ENCODE measurements at regions not wholly inside any gene's neighbourhood (a gene's known extent, or its start where the extent isn't known, plus 50 kb on each side); places are given as distances from the start of the nearest gene placed in this dataset.

- Histone ChIP-seq H3K9me3 (ENCODE audit: low read depth) (no peaks in the 10 kb centered on the region), H3K79me2 (no peaks in the 10 kb centered on the region), H3K27me3 (no peaks in the 10 kb centered on the region), H3K4me2 (no peak overlapping the region), H4K20me1 (ENCODE audit: insufficient read depth, poor library complexity, severe bottlenecking) (no peaks in the 10 kb centered on the region), H3K9me2 (replicated peaks; ENCODE audit: insufficient read depth) (no peaks in the 10 kb centered on the region), H3K4me1 (ENCODE audit: insufficient read depth) (no peaks in the 10 kb centered on the region), H3K27ac (no peak overlapping the region), H3K4me3 (no peak overlapping the region), H2AFZ (no peak overlapping the region), H3K36me3 (replicated peaks; ENCODE audit: insufficient read depth, low read depth) (no peaks in the 10 kb centered on the region)
- no peak for TF ChIP-seq EZH2phosphoT487 (IDR thresholded peaks at IDR 0.05; ENCODE audit: low read depth, severe bottlenecking, unreplicated experiment)
- WGBS (ENCODE audit: low lambda C conversion rate, missing lambda C conversion rate): 97% methylated on average over 1 of the region's 1 CpG
- no peak for DNase-seq (ENCODE audit: low spot score)
Measured at GRCh38 chr10:80890146-80890545, 352.4 kb downstream of the SH2D4B start.

DNA sequence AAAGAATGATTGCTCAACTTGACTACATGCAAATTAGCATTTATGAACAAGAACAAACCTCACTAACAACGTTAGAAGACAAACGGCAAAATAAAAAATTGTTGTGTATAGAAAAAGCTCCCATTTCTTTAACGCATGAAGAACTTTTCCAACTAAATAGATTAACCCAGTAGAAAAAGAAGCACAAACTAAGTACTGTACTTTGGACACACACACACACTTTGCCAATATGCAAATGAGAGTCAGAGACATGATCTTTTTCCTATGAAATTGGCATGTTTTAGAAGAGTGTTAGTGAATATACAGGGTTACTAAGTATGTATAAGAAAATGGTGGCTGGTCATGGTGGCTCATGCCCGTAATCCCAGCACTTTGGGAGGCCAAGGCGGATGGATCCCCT, 355.6 kb downstream of the SH2D4B start:
- Histone ChIP-seq H3K36me3 (replicated peaks; ENCODE audit: insufficient read depth, low read depth) (no peaks in the 10 kb centered on the region), H2AFZ (no peak overlapping the region), H3K27me3 (no peaks in the 10 kb centered on the region), H3K4me3 (no peak overlapping the region), H4K20me1 (ENCODE audit: insufficient read depth, poor library complexity, severe bottlenecking) (no peaks in the 10 kb centered on the region), H3K27ac (no peak overlapping the region), H3K4me1 (ENCODE audit: insufficient read depth) (no peaks in the 10 kb centered on the region), H3K9me3 (ENCODE audit: low read depth) (no peaks in the 10 kb centered on the region), H3K79me2 (no peaks in the 10 kb centered on the region), H3K4me2 (no peak overlapping the region), H3K9me2 (replicated peaks; ENCODE audit: insufficient read depth) (no peaks in the 10 kb centered on the region)
- no peak for TF ChIP-seq EZH2 (IDR thresholded peaks at IDR 0.05; ENCODE audit: borderline replicate concordance)
- TF ChIP-seq, protein P1, sequence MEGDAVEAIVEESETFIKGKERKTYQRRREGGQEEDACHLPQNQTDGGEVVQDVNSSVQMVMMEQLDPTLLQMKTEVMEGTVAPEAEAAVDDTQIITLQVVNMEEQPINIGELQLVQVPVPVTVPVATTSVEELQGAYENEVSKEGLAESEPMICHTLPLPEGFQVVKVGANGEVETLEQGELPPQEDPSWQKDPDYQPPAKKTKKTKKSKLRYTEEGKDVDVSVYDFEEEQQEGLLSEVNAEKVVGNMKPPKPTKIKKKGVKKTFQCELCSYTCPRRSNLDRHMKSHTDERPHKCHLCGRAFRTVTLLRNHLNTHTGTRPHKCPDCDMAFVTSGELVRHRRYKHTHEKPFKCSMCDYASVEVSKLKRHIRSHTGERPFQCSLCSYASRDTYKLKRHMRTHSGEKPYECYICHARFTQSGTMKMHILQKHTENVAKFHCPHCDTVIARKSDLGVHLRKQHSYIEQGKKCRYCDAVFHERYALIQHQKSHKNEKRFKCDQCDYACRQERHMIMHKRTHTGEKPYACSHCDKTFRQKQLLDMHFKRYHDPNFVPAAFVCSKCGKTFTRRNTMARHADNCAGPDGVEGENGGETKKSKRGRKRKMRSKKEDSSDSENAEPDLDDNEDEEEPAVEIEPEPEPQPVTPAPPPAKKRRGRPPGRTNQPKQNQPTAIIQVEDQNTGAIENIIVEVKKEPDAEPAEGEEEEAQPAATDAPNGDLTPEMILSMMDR (IDR thresholded peaks at IDR 0.05; ENCODE audit: poor library complexity): no peak
- TF ChIP-seq EZH2phosphoT487 (IDR thresholded peaks at IDR 0.05; ENCODE audit: low read depth, severe bottlenecking, unreplicated experiment): no peak
- WGBS (ENCODE audit: low lambda C conversion rate, missing lambda C conversion rate): 94% methylated on average over 5 of the region's 5 CpGs
- no peak for DNase-seq (ENCODE audit: low spot score)

- no peak overlapping the region for H3K27ac ChIP-seq
- H3K79me2 ChIP-seq: no peaks in the 10 kb centered on the region
- no peaks in the 10 kb centered on the region for H3K9me3 ChIP-seq (ENCODE audit: low read depth)
- H3K4me2 ChIP-seq: no peak overlapping the region
- H3K9me2 ChIP-seq (replicated peaks; ENCODE audit: insufficient read depth): no peaks in the 10 kb centered on the region
- WGBS (ENCODE audit: low lambda C conversion rate, missing lambda C conversion rate): 42% methylated on average over 3 of the region's 3 CpGs
- no peaks in the 10 kb centered on the region for H3K36me3 ChIP-seq (replicated peaks; ENCODE audit: insufficient read depth, low read depth)
- no peak overlapping the region for H3K4me3 ChIP-seq
- no peaks in the 10 kb centered on the region for H3K4me1 ChIP-seq (ENCODE audit: insufficient read depth)
- no peaks in the 10 kb centered on the region for H4K20me1 ChIP-seq (ENCODE audit: insufficient read depth, poor library complexity, severe bottlenecking)
- no peaks in the 10 kb centered on the region for H3K27me3 ChIP-seq
- no peak overlapping the region for H2AFZ ChIP-seq
- no peak for TF ChIP-seq EZH2phosphoT487 (IDR thresholded peaks at IDR 0.05; ENCODE audit: low read depth, severe bottlenecking, unreplicated experiment)
- no peak for TF ChIP-seq EZH2 (IDR thresholded peaks at IDR 0.05; ENCODE audit: borderline replicate concordance)
- TF ChIP-seq, protein P1 (IDR thresholded peaks at IDR 0.05; ENCODE audit: poor library complexity): no peak
- DNase-seq (ENCODE audit: low spot score): no peak
Measured at GRCh38 chr10:80894311-80894791, 356.6 kb downstream of the SH2D4B start.

- WGBS (ENCODE audit: low lambda C conversion rate, missing lambda C conversion rate): 82% methylated on average over 11 of the region's 11 CpGs
- H3K4me2 ChIP-seq: no peak overlapping the region
- no peaks in the 10 kb centered on the region for H3K79me2 ChIP-seq
- H4K20me1 ChIP-seq (ENCODE audit: insufficient read depth, poor library complexity, severe bottlenecking): no peaks in the 10 kb centered on the region
- H3K27ac ChIP-seq: no peak overlapping the region
- no peaks in the 10 kb centered on the region for H3K9me3 ChIP-seq (ENCODE audit: low read depth)
- H3K4me1 ChIP-seq (ENCODE audit: insufficient read depth): no peaks in the 10 kb centered on the region
- H3K9me2 ChIP-seq (replicated peaks; ENCODE audit: insufficient read depth): no peaks in the 10 kb centered on the region
- H3K4me3 ChIP-seq: no peak overlapping the region
- H3K36me3 ChIP-seq (replicated peaks; ENCODE audit: insufficient read depth, low read depth): no peaks in the 10 kb centered on the region
- DNase-seq (ENCODE audit: low spot score): no peak
- TF ChIP-seq, protein P1 (IDR thresholded peaks at IDR 0.05; ENCODE audit: poor library complexity): no peak
- TF ChIP-seq EZH2phosphoT487 (IDR thresholded peaks at IDR 0.05; ENCODE audit: low read depth, severe bottlenecking, unreplicated experiment): no peak
- TF ChIP-seq EZH2 (IDR thresholded peaks at IDR 0.05; ENCODE audit: borderline replicate concordance): no peak
- no peak overlapping the region for H2AFZ ChIP-seq
- H3K27me3 ChIP-seq: no peaks in the 10 kb centered on the region
Measured at GRCh38 chr10:80894797-80895467, 357.2 kb downstream of the SH2D4B start.
